ENCODE measurements at regions not wholly inside any gene's neighbourhood (a gene's known extent, or its start where the extent isn't known, plus 50 kb on each side); places are given as distances from the start of the nearest gene placed in this dataset.

- no CpG with 5 or more reads among the region's 1 CpG for WGBS (ENCODE audit: insufficient coverage)
- DNase-seq, result no peak
- Histone ChIP-seq H3K4me3 (ENCODE audit: low read length) (no peak overlapping the region), H3K27me3 (ENCODE audit: control insufficient read depth, insufficient read depth, low read length) (no peaks in the 10 kb centered on the region), H3K27ac (ENCODE audit: low read length) (no peak overlapping the region), H3K36me3 (ENCODE audit: control insufficient read depth, insufficient read depth, low read length) (no peaks in the 10 kb centered on the region), H3K4me1 (ENCODE audit: control insufficient read depth, insufficient read depth, low read length) (no peaks in the 10 kb centered on the region), H3K9me3 (ENCODE audit: control insufficient read depth, insufficient read depth, low read length) (no peaks in the 10 kb centered on the region)
- Mint-ChIP-seq H3K9me3 (no peaks in the 10 kb centered on the region), H3K27ac (no peak overlapping the region), H3K27me3 (ENCODE audit: low read depth in 2 of 2) (peaks cover 15 to 31% of the 10 kb centered on the region in 2 donors), H3K4me3 (no peak overlapping the region), H3K4me1 (no peaks in the 10 kb centered on the region), H3K36me3 (no peaks in the 10 kb centered on the region)
- no peak for ATAC-seq
- intact Hi-C loops (cut with micrococcal nuclease), result no loop called here
- no peak for TF ChIP-seq CTCF (IDR thresholded peaks at IDR 0.05)
Measured at GRCh38 chr15:69838338-69838737, 259.4 kb downstream of the TLE3 start.

DNA sequence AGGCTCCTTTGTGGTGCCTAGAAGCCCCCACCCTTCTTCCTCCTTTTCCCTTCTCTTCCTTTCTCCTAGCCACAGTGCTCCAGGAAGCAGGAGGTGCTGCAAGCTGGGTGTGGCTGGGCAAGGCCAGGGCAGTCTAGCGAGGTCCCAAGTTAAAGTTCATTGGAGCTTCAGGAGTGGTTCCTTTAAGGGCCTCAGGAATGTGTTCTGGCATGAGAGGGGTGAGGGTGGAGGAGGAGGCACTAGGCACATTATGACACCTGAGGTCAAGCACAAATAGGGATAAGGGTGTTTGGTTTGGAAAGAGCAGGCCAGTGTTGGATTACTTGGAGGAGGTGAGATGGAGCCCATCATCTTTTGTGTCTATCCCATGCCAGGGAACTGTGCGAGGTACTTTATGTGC lies 258.7 kb downstream of the TLE3 start:
- no peak overlapping the region for H3K27ac Mint-ChIP-seq
- Histone ChIP-seq H3K27me3 (ENCODE audit: control insufficient read depth, insufficient read depth, low read length) (no peaks in the 10 kb centered on the region), H3K4me3 (ENCODE audit: low read length) (no peak overlapping the region), H3K9me3 (ENCODE audit: control insufficient read depth, insufficient read depth, low read length) (no peaks in the 10 kb centered on the region), H3K27ac (ENCODE audit: low read length) (no peak overlapping the region), H3K36me3 (ENCODE audit: control insufficient read depth, insufficient read depth, low read length) (no peaks in the 10 kb centered on the region), H3K4me1 (ENCODE audit: control insufficient read depth, insufficient read depth, low read length) (no peaks in the 10 kb centered on the region)
- H3K27me3 Mint-ChIP-seq (ENCODE audit: low read depth in 2 of 2), result peaks cover 15 to 32% of the 10 kb centered on the region in 2 donors
- 87% methylated on average over 2 of the region's 2 CpGs for WGBS (ENCODE audit: insufficient coverage)
- DNase-seq (no peak), ATAC-seq (no peak)
- H3K4me1 Mint-ChIP-seq, result no peaks in the 10 kb centered on the region
- H3K4me3 Mint-ChIP-seq, result no peak overlapping the region
- intact Hi-C loops (cut with micrococcal nuclease), result no loop called here
- H3K36me3 Mint-ChIP-seq, result no peaks in the 10 kb centered on the region
- H3K9me3 Mint-ChIP-seq, result no peaks in the 10 kb centered on the region
- TF ChIP-seq CTCF (IDR thresholded peaks at IDR 0.05), result no peak

DNA sequence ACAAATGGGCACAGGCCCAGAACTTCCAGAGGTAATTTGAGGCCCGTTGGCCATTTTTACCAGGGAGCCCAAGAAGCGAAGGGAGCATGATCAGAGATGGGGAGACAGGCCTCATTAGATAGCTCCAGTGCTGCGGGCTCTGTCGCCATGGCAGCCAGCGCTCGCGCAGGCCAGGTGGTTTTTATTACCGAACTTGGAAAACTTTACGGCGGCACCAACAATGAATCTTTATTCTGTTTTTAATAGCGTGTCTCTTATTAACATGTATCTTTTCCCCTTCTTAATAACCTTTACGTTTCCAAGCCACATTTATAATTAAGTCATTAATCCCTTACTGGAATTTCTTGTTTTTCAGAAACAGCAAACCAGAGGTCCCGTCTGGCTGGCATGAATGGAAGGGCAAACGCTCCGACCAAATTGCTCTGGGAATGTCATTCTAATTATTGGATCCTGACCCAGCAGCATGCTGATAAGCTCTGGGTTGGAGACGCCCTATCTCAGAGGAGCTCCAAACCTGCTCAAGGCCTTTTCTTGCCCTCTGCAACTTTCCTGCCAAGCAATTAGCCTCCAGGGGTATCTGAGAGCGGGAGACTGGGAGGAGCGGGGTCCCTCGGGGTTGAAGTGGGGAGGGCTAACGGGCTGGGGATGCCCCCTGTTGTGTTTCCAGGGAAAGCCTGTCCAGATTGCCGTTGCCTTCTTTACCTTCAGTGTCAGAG lies 256.4 kb downstream of the TLE3 start:
- Mint-ChIP-seq H3K27me3 (ENCODE audit: low read depth in 2 of 2) (peaks cover 17 to 18% of the 10 kb centered on the region in 2 donors), H3K9me3 (no peaks in the 10 kb centered on the region), H3K4me3 (no peak overlapping the region), H3K36me3 (no peaks in the 10 kb centered on the region), H3K4me1 (no peaks in the 10 kb centered on the region), H3K27ac (no peak overlapping the region)
- no peak for TF ChIP-seq CTCF (IDR thresholded peaks at IDR 0.05)
- Histone ChIP-seq H3K36me3 (ENCODE audit: control insufficient read depth, insufficient read depth, low read length) (no peaks in the 10 kb centered on the region), H3K4me3 (ENCODE audit: low read length) (no peak overlapping the region), H3K9me3 (ENCODE audit: control insufficient read depth, insufficient read depth, low read length) (no peaks in the 10 kb centered on the region), H3K4me1 (ENCODE audit: control insufficient read depth, insufficient read depth, low read length) (no peaks in the 10 kb centered on the region), H3K27me3 (ENCODE audit: control insufficient read depth, insufficient read depth, low read length) (no peaks in the 10 kb centered on the region), H3K27ac (ENCODE audit: low read length) (no peak overlapping the region)
- intact Hi-C loops (cut with micrococcal nuclease), result no loop called here
- WGBS (ENCODE audit: insufficient coverage), result 93% methylated on average over 21 of the region's 21 CpGs
- no peak for DNase-seq
- ATAC-seq, result no peak

DNA sequence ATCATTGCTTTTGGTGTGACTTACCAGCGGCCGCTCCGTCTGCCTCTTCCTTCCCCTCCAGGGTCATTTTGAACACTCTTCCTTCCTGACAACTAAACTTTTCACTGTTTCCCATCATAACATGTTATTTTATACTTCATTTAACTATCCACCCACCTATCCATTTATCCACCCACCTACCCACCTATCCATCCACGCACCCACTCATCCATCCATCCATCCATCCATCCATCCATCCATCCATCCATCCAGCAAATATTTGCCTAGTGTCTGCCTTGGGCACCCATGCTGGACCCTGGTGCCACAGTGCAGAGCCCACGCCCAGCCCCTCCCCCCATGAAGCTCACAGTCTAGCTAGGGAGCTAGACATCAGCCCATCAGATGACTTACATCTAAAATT lies 254.9 kb downstream of the TLE3 start:
- TF ChIP-seq CTCF (IDR thresholded peaks at IDR 0.05), result no peak
- ATAC-seq, result no peak
- WGBS (ENCODE audit: insufficient coverage), result 76% methylated on average over 5 of the region's 5 CpGs
- Histone ChIP-seq H3K9me3 (ENCODE audit: control insufficient read depth, insufficient read depth, low read length) (no peaks in the 10 kb centered on the region), H3K36me3 (ENCODE audit: control insufficient read depth, insufficient read depth, low read length) (no peaks in the 10 kb centered on the region), H3K4me1 (ENCODE audit: control insufficient read depth, insufficient read depth, low read length) (no peaks in the 10 kb centered on the region), H3K27me3 (ENCODE audit: control insufficient read depth, insufficient read depth, low read length) (no peaks in the 10 kb centered on the region), H3K27ac (ENCODE audit: low read length) (no peak overlapping the region), H3K4me3 (ENCODE audit: low read length) (no peak overlapping the region)
- peaks cover 20 to 26% of the 10 kb centered on the region in 2 donors for H3K27me3 Mint-ChIP-seq (ENCODE audit: low read depth in 2 of 2)
- intact Hi-C loops (cut with micrococcal nuclease), result no loop called here
- H3K4me3 Mint-ChIP-seq, result no peak overlapping the region
- no peak for DNase-seq
- no peak overlapping the region for H3K27ac Mint-ChIP-seq
- H3K36me3 Mint-ChIP-seq, result no peaks in the 10 kb centered on the region
- no peaks in the 10 kb centered on the region for H3K4me1 Mint-ChIP-seq
- H3K9me3 Mint-ChIP-seq, result no peaks in the 10 kb centered on the region
